GM19467 (cell line): ENCODE measurements at regions not wholly inside any gene's neighbourhood (a gene's known extent, or its start where the extent isn't known, plus 50 kb on each side); places are given as distances from the start of the nearest gene placed in this dataset.

Experiments
- ATAC-seq: cut with Tn5 transposase; IDR thresholded peaks from one replicate; pipeline ENCODE4 v1.9.1; 2021; ENCODE audit warnings: mild to moderate bottlenecking, moderate library complexity; ENCODE audit not compliant: unreplicated experiment

DNA sequence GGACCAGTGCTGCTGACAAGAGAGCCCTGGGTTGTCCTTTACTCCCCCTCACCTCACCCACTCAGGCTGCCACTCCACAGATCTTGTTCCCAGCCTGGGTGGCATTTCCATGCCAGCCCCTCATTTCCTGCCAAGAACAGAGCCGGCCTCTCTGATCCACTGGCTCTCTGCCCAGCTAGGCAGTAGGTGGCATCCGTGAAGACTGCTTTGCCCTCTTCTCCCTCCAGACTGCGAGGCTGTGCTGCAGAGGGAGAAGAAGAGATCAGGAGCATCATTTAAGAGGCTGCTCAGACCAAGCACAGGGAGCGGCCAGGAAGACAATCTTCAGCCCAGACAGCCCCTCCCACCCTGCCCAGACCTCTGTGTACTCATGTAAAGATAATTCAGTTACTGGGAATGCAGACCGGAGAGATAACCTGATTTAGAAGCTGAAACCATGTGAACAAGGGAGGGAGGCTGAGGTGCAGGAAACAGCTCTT, 126.9 kb upstream of the NCAM1 start:
- ATAC-seq, result no peak

GRCh38 chr11:112835591-112836255, 125.5 kb upstream of the NCAM1 start:
- ATAC-seq, result no peak

GRCh38 chr11:112836256-112836602, 125.0 kb upstream of the NCAM1 start:
- no peak for ATAC-seq

DNA sequence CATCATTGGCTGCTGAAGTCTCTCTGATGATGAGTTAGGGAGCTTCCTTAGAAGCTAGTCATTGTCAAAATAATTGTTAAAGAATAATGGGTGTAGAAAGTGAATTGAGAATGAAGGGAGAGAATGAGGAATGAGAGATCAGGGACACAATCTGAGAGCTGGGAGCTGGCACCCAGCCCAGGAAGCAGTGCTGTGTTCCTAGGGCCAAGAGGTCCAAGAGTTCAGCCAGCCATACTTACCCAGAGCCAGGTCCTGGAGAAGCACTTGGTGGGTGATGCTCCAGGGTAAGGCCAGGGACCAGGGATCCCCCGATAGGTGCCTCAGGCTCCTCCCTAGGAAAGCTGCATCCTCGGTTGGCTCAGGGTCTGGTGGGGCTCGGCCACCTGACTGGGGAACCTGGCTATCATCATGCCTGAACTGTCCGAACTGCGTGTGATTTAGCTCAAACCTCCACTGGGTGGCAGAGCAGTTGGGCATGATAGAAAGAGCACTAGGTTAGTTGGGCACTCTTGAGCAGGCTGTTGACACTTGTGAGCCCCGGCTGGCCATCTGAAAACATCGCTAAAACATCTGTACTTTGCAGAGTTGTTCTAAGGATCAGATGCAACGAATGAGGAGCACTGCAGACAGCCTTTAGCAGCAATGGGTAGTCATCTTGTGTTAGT, 123.9 kb upstream of the NCAM1 start:
- no peak for ATAC-seq

GRCh38 chr11:112839051-112839450, 122.2 kb upstream of the NCAM1 start:
- ATAC-seq, result no peak

DNA sequence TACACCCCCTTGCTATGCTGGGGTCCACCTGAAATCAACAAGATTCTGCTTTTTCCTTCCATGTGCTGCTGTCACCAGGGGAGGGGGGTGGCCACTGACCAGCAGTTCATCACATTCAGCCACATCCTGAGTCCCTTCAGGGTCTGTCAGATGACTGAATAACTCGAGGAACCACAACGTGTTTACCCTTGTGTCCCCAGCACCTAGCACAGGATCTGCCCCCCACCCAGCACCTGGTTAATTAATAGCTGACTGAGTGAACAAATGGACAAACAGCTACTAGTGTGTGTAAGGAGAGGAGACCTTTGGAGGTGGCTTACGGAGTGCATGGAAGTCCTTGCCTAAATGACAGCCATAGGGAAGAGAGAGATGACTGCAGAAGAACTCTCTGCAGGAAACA, 119.5 kb upstream of the NCAM1 start:
- no peak for ATAC-seq

DNA sequence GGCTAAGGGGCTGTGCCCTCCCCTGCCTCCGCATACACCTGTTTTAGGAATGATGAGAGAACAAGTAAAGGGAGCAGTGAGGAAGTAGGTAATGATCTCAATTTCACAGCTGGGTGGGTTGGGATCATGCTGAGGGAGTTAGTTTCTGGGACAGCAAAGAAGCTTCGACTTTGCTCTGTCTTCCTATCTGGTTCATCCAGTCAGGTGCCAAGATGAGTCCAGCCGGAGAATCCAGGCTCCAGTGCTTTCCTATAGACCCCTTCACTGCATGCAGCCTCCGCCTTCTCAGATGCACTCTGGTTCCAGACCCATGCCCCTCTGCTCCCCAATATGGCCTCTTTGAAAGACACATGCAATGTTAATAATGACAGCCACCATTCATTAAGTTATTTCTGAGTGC, 119.1 kb upstream of the NCAM1 start:
- ATAC-seq, result no peak

DNA sequence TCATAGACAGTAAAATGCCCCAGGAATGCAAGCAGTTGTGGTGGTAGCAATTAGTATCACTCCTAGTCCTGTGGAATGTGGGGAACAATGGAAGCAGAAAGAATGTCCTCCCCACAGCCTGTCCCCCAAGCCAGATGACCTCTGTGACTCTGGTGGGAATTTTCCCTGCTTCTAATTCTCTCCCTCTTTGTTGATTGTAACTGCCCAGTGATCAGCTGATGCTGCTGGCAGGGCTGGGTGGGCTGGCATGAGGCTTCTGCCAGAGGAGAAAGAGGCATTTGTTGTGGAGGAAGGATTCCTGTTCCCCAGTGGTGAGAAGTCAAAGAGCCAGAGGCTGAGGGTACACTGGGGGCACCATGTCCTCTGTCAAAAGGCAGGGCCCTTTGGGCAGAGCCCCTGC, 116.7 kb upstream of the NCAM1 start:
- ATAC-seq, result no peak

- no peak for ATAC-seq
Measured at GRCh38 chr11:112847568-112847967, 113.7 kb upstream of the NCAM1 start.

DNA sequence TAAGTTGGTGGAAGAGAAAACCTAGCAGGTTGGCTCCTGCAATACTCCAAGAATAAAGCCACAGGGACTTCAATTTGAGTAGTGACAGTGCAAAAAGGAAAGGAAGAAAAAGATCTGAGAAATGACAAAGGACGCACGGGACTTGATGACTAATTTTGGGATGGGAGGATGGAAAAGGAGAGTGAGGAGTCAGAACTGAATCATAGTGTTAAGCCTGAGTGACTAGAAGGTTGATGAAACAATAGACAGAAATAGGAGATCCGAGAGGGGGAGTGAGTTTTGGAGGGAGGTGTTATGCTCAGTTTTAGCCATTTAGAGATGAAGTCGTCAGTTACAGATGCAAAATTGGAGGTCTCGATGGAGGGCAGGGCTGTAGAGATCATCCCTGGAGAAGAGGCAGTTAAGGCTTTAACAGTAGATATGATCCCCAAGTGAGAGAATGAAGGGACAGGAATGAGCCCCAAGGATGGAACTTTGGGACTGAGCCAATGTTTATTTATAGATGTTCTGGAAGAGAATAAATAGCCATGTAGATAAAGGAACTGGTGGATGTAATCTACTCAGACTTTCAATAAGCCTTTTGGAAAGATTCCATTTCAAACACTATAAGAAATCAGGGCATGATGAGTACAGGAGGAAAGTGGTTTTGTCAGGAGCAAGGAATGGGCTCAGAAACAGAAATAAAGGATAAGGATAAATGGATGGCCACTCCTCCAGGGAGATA, 108.9 kb upstream of the NCAM1 start:
- no peak for ATAC-seq

GRCh38 chr11:112856133-112856532, 105.1 kb upstream of the NCAM1 start:
- ATAC-seq, result no peak

- no peak for ATAC-seq
Measured at GRCh38 chr11:112856591-112856990, 104.6 kb upstream of the NCAM1 start.

DNA sequence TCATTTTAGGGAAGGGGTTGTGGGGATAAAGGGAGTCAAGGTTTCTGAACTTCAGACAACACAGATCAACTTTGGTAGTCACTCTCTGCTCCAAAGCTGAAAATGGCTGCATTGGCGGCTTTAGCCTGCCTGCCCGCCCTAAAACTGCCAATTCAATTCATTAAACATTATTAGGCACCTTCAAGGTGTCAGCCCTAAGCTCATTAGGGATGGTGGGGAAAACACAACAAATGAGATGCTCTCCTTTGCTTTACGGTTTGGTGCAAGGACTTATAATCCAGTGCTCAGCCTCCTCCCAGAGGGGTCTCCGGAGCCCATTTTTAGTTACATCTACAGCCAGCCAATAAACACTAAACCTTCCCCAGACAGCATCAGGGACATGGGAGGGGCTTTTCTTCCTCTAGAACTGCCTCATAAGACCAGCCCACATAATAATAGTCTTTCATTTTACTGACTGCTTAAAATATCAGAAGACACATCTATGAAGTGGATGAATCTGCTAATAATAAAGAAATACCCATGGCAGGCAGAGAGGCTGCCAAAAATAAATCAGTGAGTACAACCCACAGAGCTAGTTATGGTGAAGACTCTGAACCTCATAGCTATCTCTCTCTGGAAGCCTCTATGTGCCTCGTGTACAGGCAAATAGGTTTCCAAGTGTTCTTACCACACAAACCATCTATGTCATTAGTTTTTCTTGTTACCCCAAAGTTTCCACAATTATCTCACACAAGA, 102.8 kb upstream of the NCAM1 start:
- no peak for ATAC-seq

DNA sequence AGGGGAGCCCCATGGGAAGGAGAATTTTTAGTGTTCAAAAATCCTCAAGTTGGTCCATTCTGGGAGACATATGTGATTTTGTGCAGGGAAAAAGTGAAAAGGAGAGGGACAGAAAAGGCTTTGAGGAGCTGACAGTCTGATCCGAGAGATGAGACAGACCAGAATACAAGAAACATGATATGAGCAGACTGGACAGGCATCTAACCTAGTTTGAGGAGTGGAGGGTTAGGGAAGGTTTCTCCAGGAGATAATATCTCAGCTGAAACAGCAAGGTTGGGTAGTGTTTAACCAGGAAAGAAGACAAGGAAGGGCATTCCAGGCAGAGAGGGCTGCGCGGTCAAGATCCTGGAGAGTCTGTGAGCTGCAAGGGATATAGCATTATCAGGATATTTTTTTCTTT, 101.4 kb upstream of the NCAM1 start:
- ATAC-seq, result no peak

DNA sequence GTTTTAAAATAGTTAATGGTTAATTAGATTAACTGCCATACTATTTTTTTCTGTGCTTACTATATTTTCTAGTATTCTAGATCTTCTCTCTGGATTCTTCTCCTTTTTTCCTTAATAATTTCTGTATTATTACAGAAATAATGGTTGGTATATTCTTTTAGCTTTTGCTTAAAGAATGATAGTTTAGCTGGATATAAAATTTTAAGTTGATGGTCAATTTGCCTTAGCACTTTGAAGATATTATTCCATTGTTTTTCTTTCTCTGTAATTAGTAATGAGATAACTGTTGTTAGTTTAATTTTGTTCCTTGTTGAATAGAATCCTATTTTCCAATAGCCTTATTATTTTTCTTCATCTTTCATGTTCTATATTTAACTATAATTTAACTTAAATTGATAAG, 99.9 kb upstream of the NCAM1 start:
- ATAC-seq, result no peak

DNA sequence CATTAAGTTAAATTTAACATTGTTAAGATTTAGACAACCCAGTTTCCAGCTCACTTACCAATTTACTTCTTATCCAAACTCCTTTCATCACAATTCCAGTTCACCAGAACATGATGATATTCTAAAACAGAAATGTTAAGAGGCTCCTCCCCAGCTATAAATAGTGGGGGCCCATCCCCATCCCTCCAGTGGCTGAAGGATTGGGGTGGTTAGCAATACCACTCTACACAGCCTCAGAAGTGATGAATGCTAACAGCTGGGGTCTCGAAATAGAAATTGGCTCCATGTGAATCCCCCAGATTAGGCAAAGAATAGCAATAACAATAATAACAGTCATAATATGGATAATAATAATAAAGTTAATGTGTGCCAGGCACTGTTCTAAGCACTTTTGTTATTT, 97.9 kb upstream of the NCAM1 start:
- no peak for ATAC-seq

DNA sequence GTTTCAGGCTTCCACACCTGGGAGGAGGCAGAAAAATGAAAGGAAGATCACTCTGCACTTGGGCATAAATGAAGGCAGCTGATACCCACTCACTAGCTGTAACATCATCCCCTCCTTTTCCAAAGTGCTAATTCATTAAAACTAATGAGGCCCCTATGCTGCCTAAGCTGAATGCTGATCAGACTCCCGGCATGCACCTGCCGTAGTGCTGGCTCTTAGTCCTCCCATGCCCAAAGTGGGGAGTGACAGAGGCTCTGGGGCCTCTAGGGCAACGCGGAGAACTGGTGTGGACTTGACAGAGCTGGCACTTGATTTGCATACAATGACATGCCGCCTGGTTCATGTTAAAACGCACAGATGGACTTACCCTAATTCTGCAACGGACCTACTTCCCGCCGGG, 96.5 kb upstream of the NCAM1 start:
- no peak for ATAC-seq

GRCh38 chr11:112871909-112872500, 89.2 kb upstream of the NCAM1 start:
- ATAC-seq, result no peak

- no peak for ATAC-seq
Measured at GRCh38 chr11:112874980-112875379, 86.2 kb upstream of the NCAM1 start.

GRCh38 chr11:112877581-112877980, 83.6 kb upstream of the NCAM1 start:
- no peak for ATAC-seq

GRCh38 chr11:112878033-112878601, 83.1 kb upstream of the NCAM1 start:
- ATAC-seq, result no peak
